Dendritic cell treated with granulocyte-macrophage colony-stimulating factor and Interleukin-4, amounts not matched to agents 40 ng/mL and 50 ng/mL, for 4 days (primary cell): ENCODE measurements at regions not wholly inside any gene's neighbourhood (a gene's known extent, or its start where the extent isn't known, plus 50 kb on each side); places are given as distances from the start of the nearest gene placed in this dataset.

Experiments used
- H3K27ac Mint-ChIP-seq: one replicate; pipeline ENCODE4 v1.8.0; 2022; ENCODE audit warnings: mild to moderate bottlenecking, mixed read lengths
- H3K27me3 Mint-ChIP-seq: one replicate; pipeline ENCODE4 v1.8.0; 2022; ENCODE audit warnings: mild to moderate bottlenecking, mixed read lengths
- H3K36me3 Mint-ChIP-seq: one replicate; pipeline ENCODE4 v1.8.0; 2022; ENCODE audit warnings: low read depth, mixed read lengths
- H3K4me1 Mint-ChIP-seq: one replicate; pipeline ENCODE4 v1.8.0; 2022; ENCODE audit warnings: low read depth, mixed read lengths
- H3K4me3 Mint-ChIP-seq: one replicate; pipeline ENCODE4 v1.8.0; 2022; ENCODE audit warnings: mild to moderate bottlenecking, moderate library complexity, mixed read lengths
- H3K9me3 Mint-ChIP-seq: one replicate; pipeline ENCODE4 v1.8.0; 2022; ENCODE audit warnings: mixed read lengths
- intact Hi-C: fragments of 100-400 bp; cut with micrococcal nuclease; formaldehyde crosslinking; loops from one replicate; pipeline ENCODE4 v1.15.0; 2022

DNA sequence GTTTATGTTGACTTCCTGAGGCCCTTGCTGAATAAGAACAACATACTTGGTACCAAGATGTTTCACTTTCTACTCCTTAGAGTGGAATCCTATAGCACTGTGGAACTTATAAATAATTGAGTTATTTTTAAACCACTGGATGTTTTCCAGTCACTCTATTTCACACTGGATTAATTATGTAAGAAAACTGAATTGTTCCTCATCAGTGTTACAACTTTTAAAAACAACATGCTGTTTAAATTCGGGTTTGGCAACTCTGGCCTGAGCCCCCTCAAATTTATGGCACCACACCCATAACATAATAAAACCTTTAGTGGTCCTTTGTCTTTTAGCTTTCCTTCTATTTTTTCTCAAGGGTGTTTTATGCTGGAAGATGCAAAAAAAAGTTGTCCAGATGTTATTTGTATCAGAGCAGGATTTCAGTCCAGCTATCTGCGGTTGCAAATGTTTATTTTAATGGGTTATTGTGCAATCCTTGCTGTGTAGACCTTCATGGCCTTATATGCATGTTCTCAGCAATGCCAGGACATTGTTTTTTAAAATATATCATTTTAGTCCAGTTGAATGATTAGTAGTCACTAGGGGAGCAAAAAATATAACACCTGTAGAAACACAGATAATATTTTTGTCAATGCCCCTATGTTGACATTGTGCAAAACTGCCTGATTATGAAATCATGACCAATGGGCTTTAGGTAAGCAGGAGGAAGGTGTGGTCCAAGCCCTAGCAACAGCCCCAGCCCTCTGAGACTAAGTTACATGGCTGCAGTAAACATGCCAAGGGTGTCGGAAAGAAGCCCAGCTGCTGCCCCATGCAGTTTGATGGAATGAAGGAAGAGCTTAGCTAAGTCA is 638.0 kb upstream of the ZEB2 start:
- H3K4me1 Mint-ChIP-seq, result peaks cover 9% of the 10 kb centered on the region
- H3K27me3 Mint-ChIP-seq, result no peaks in the 10 kb centered on the region
- no peak overlapping the region for H3K4me3 Mint-ChIP-seq
- intact Hi-C loops, result no loop called here
- H3K27ac Mint-ChIP-seq, result no peak overlapping the region
- H3K36me3 Mint-ChIP-seq, result no peaks in the 10 kb centered on the region
- H3K9me3 Mint-ChIP-seq, result peaks cover 39% of the 10 kb centered on the region

- H3K4me1 Mint-ChIP-seq, result peaks cover 9% of the 10 kb centered on the region
- H3K4me3 Mint-ChIP-seq, result no peak overlapping the region
- H3K27me3 Mint-ChIP-seq, result no peaks in the 10 kb centered on the region
- H3K36me3 Mint-ChIP-seq, result no peaks in the 10 kb centered on the region
- intact Hi-C loops, result no loop called here
- peaks cover 36% of the 10 kb centered on the region for H3K9me3 Mint-ChIP-seq
- no peak overlapping the region for H3K27ac Mint-ChIP-seq
Measured at GRCh38 chr2:145157036-145157675, 637.2 kb upstream of the ZEB2 start.

- no peak overlapping the region for H3K27ac Mint-ChIP-seq
- no peak overlapping the region for H3K4me3 Mint-ChIP-seq
- H3K36me3 Mint-ChIP-seq, result no peaks in the 10 kb centered on the region
- intact Hi-C loops, result no loop called here
- H3K4me1 Mint-ChIP-seq, result peaks cover 4% of the 10 kb centered on the region
- H3K9me3 Mint-ChIP-seq, result peaks cover 34% of the 10 kb centered on the region
- no peaks in the 10 kb centered on the region for H3K27me3 Mint-ChIP-seq
Measured at GRCh38 chr2:145156199-145156598, 636.3 kb upstream of the ZEB2 start.

DNA sequence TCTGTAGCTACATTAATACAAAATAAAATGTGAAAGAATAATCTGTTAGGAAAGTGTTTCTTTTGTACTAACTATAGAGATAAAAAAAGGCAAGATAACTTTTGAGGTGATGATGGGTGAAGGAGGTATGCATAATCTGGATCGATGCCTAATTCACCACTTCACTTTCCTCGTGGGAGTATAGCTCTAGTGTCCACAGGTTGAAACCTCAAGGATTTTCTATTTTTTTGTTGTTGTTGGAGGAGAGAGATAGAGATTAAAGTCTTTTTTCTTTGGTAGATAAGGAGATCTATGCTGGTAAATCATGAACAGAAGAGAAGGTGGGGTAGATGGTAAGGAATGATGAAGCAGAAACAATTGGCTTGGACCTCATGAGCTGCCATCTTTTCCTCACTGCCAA is 635.3 kb upstream of the ZEB2 start:
- intact Hi-C loops, result no loop called here
- Mint-ChIP-seq H3K27me3 (no peaks in the 10 kb centered on the region), H3K27ac (no peak overlapping the region), H3K4me1 (peaks cover 4% of the 10 kb centered on the region), H3K36me3 (no peaks in the 10 kb centered on the region), H3K9me3 (peaks cover 29% of the 10 kb centered on the region), H3K4me3 (no peak overlapping the region)

DNA sequence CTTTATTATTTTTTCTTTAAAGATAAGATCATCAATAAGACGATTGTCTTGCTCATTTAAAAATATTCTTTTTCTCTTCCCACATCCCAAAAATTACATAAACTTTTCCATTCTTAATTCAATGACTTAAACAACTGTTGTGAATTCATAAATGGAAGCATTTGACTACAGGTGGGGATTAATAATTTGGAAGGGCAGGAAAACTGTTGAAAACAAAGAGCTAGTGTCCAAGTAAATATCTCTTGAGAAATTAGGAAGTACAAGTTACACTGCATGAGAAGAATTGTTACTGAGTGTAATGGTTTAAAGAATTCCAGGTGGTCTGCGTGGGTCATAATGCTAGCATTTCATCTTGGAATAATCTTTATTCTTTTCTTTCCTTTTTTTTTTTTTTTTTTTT is 634.8 kb upstream of the ZEB2 start:
- Mint-ChIP-seq H3K9me3 (peaks cover 29% of the 10 kb centered on the region), H3K4me3 (no peak overlapping the region), H3K36me3 (no peaks in the 10 kb centered on the region), H3K27ac (no peak overlapping the region), H3K4me1 (peaks cover 4% of the 10 kb centered on the region), H3K27me3 (no peaks in the 10 kb centered on the region)
- intact Hi-C loops, result no loop called here

DNA sequence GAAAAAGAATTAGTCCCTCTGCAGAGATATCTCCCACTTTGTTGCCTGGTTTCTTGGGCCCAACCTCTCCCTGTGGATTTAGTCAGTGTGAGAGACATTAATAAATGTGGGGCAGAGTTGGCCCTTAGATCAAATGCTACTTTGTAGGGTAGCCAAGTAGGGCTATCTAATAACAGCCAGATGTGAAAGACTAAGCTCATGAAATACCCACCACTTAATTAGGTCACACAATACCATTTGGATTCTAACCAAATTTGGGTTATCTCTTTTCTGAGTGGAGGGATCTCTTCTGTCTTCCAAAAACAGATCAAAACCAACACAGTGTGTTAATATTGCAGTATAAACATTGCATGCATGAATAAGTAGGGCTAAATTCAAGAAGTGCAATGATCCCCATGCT is 626.8 kb upstream of the ZEB2 start:
- Mint-ChIP-seq H3K27ac (no peak overlapping the region), H3K9me3 (peaks cover 6% of the 10 kb centered on the region), H3K4me3 (no peak overlapping the region), H3K27me3 (no peaks in the 10 kb centered on the region), H3K4me1 (peaks cover 5% of the 10 kb centered on the region), H3K36me3 (no peaks in the 10 kb centered on the region)
- intact Hi-C loops, result no loop called here

DNA sequence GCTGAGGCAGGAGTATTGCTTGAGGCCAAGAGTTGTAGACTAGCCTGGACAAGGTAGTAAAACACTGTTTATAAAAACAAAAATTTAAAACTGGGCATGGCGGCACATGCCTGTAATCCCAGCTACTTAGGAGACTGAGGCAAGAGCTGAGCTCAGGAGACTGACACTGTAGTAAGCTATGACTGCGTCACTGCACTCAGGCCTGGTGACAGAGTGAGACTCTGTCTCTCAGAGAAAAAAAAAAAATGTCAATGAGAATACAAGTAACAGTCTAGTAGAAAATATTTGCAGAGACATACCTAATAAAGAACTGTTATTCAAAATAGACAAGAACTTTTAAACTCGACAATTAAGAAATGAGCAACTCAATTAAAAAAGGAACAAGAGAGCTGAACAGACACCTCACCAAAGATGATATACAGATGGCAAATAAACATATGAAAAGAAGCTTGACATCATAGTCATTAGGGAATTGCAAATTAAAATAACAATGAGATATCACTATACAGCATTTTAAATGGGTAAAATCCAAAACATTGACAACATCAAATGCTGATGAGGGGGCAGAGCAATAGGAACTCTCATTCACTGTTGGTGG is 624.3 kb upstream of the ZEB2 start:
- Mint-ChIP-seq H3K4me1 (peaks cover 10% of the 10 kb centered on the region), H3K27me3 (no peaks in the 10 kb centered on the region)
- intact Hi-C loops, result no loop called here

DNA sequence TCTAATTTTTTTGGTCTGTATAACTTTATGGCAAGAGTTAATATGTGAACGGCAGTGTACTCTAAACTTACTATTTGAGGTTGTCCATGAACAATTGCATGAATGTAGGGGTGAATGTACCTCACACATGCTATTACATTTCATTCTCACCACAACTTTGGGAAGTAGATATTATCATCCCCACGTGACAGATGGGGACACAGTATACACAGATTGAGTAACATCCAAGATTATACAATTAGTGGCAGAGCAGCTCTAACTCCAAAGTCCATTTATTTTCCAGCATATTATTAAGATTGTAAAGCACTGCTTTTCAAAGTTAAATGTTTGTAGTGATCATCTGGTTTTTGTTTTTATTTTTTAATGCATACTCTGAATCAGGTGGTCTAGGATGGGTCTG is 622.1 kb upstream of the ZEB2 start:
- H3K27me3 Mint-ChIP-seq, result no peaks in the 10 kb centered on the region
- no peaks in the 10 kb centered on the region for H3K36me3 Mint-ChIP-seq
- no peak overlapping the region for H3K27ac Mint-ChIP-seq
- H3K4me1 Mint-ChIP-seq, result peaks cover 10% of the 10 kb centered on the region
- intact Hi-C loops, result no loop called here
- H3K9me3 Mint-ChIP-seq, result no peaks in the 10 kb centered on the region
- H3K4me3 Mint-ChIP-seq, result no peak overlapping the region

More for the DNA sequence above, 624.3 kb upstream of the ZEB2 start:
- no peak overlapping the region for H3K4me3 Mint-ChIP-seq
- H3K27ac Mint-ChIP-seq, result no peak overlapping the region
- H3K9me3 Mint-ChIP-seq, result no peaks in the 10 kb centered on the region
- H3K36me3 Mint-ChIP-seq, result no peaks in the 10 kb centered on the region

GRCh38 chr2:145140658-145141057 is 620.7 kb upstream of the ZEB2 start:
- Mint-ChIP-seq H3K36me3 (no peaks in the 10 kb centered on the region), H3K4me3 (no peak overlapping the region), H3K4me1 (peaks cover 10% of the 10 kb centered on the region), H3K9me3 (no peaks in the 10 kb centered on the region), H3K27me3 (no peaks in the 10 kb centered on the region), H3K27ac (no peak overlapping the region)
- intact Hi-C loops, result no loop called here

- no peak overlapping the region for H3K27ac Mint-ChIP-seq
- intact Hi-C loops, result no loop called here
- peaks cover 10% of the 10 kb centered on the region for H3K4me1 Mint-ChIP-seq
- H3K4me3 Mint-ChIP-seq, result no peak overlapping the region
- H3K36me3 Mint-ChIP-seq, result no peaks in the 10 kb centered on the region
- no peaks in the 10 kb centered on the region for H3K9me3 Mint-ChIP-seq
- no peaks in the 10 kb centered on the region for H3K27me3 Mint-ChIP-seq
Measured at GRCh38 chr2:145138626-145139025, 618.7 kb upstream of the ZEB2 start.

DNA sequence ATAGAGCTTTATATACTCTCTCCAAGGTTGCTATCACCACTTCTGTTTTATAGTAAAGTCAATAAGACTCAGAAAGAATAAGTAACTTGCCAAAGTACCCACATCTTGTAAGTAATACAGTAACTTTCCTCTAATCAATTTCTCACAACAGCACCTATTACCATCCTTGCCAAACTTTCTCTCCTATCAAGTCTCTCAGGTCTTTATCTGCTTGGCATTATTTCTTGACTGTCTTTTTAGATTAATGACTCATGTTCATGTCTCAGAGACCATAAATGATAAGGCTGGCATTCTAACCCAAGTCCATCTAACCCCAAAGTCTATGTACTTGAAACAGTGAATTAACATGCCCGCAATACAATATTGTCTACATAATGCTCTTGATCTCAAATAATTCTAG is 618.0 kb upstream of the ZEB2 start:
- peaks cover 10% of the 10 kb centered on the region for H3K4me1 Mint-ChIP-seq
- no peaks in the 10 kb centered on the region for H3K27me3 Mint-ChIP-seq
- H3K36me3 Mint-ChIP-seq, result no peaks in the 10 kb centered on the region
- no peaks in the 10 kb centered on the region for H3K9me3 Mint-ChIP-seq
- no peak overlapping the region for H3K4me3 Mint-ChIP-seq
- intact Hi-C loops, result no loop called here
- H3K27ac Mint-ChIP-seq, result no peak overlapping the region

DNA sequence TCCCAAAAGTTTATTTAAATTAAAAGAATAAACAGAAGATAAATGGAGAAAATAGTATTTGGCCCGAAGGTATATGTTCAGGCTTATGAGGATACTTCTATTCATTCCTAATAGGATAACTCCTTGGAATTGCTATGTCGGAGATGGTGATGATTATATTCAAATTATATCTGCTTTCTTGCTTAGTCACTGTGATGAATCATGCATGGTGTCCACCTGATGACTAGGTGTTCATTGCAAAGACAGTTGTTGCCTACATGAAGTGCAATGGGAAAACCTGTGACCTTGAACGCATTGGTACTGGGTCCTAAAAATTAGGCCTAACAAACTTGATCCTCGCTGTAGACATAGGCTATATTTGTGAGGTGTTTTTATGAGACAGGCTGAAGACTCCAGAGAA is 617.3 kb upstream of the ZEB2 start:
- H3K4me3 Mint-ChIP-seq, result no peak overlapping the region
- no peaks in the 10 kb centered on the region for H3K36me3 Mint-ChIP-seq
- H3K27me3 Mint-ChIP-seq, result no peaks in the 10 kb centered on the region
- intact Hi-C loops, result no loop called here
- H3K27ac Mint-ChIP-seq, result no peak overlapping the region
- H3K4me1 Mint-ChIP-seq, result peaks cover 10% of the 10 kb centered on the region
- H3K9me3 Mint-ChIP-seq, result no peaks in the 10 kb centered on the region

- intact Hi-C loops, result no loop called here
- Mint-ChIP-seq H3K9me3 (no peaks in the 10 kb centered on the region), H3K36me3 (no peaks in the 10 kb centered on the region)
Measured at GRCh38 chr2:145136702-145137101, 616.8 kb upstream of the ZEB2 start.

GRCh38 chr2:145126146-145126545 is 606.2 kb upstream of the ZEB2 start:
- Mint-ChIP-seq H3K9me3 (no peaks in the 10 kb centered on the region), H3K27me3 (peaks cover 4% of the 10 kb centered on the region), H3K4me1 (no peaks in the 10 kb centered on the region), H3K36me3 (no peaks in the 10 kb centered on the region), H3K27ac (no peak overlapping the region), H3K4me3 (no peak overlapping the region)
- intact Hi-C loops, result no loop called here

More at GRCh38 chr2:145136702-145137101, 616.8 kb upstream of the ZEB2 start:
- Mint-ChIP-seq H3K27ac (no peak overlapping the region), H3K4me3 (no peak overlapping the region), H3K4me1 (peaks cover 5% of the 10 kb centered on the region), H3K27me3 (no peaks in the 10 kb centered on the region)
